B cell (primary cell): ENCODE measurements at regions not wholly inside any gene's neighbourhood (a gene's known extent, or its start where the extent isn't known, plus 50 kb on each side); places are given as distances from the start of the nearest gene placed in this dataset.

Experiments
- ATAC-seq: fragments of 200-7000 bp; cut with Tn5 transposase; one replicate; pipeline ENCODE4 v1.10.0; 2021; ENCODE audit warnings: low read depth, mild to moderate bottlenecking, moderate number of reproducible peaks, moderate library complexity
- CTCF ChIA-PET: fragments of 350-600 bp; sonication (Branson Sonifier 250); formaldehyde crosslinking; loops from one replicate; lab custom pipeline; 2021; ENCODE audit warnings: antibody characterized with exemption, inconsistent platforms; lab: Charles Lee
- POLR2A ChIA-PET: fragments of 350-600 bp; sonication (Branson Sonifier 250); formaldehyde crosslinking; loops from one replicate; lab custom pipeline; 2021; ENCODE audit warnings: antibody characterized with exemption; lab: Charles Lee
- DNase-seq: peaks from one replicate; pipeline ENCODE4 v3.0.0; 2013
- H2AFZ ChIP-seq: 2 replicates; pipeline ENCODE4 v1.6.1; 2012; ENCODE audit warnings: mild to moderate bottlenecking, low read depth, low read length; ENCODE audit not compliant: insufficient read depth, poor library complexity, severe bottlenecking
- H3K27ac ChIP-seq, 2 donors: 1 replicate in 1 of 2; 2 replicates in 1 of 2; pipeline ENCODE4 v1.5.1; 2012 to 2013; ENCODE audit warnings: low read length in 2 of 2, mild to moderate bottlenecking in 2 of 2, moderate library complexity in 1 of 2
- H3K27me3 ChIP-seq, 4 experiments: fragments of 200-600 bp in 1 of 4; sonication (generic) in 1 of 4; replicated peaks in 1 of 4; 1 replicate in 2 of 4; 2 replicates in 2 of 4; pipeline versions ENCODE4 v1.6.1 to v1.7.0; 2013 to 2016; ENCODE audit warnings: low read length in 3 of 4, mild to moderate bottlenecking in 2 of 4, mixed read lengths in 1 of 4, moderate library complexity in 1 of 4; ENCODE audit not compliant: insufficient read depth in 4 of 4, control insufficient read depth in 3 of 4; ENCODE audit errors: control extremely low read depth in 1 of 4
- H3K36me3 ChIP-seq, 2 experiments: replicated peaks in 1 of 2; 1 replicate in 1 of 2; 2 replicates in 1 of 2; pipeline versions ENCODE4 v1.6.1 to v1.7.1; 2013; ENCODE audit warnings: low read length in 1 of 2; ENCODE audit not compliant: insufficient read depth in 2 of 2, control insufficient read depth in 1 of 2; ENCODE audit errors: control extremely low read depth in 1 of 2, extremely low read depth in 1 of 2
- H3K4me1 ChIP-seq, 2 donors: fragments of 200-600 bp in 1 of 2; sonication (generic) in 1 of 2; 1 replicate in 1 of 2; 2 replicates in 1 of 2; pipeline versions ENCODE4 v1.5.1 to v1.6.1; 2013 to 2017; ENCODE audit warnings: low read length in 2 of 2; ENCODE audit not compliant: control insufficient read depth in 2 of 2, insufficient read depth in 2 of 2
- H3K4me2 ChIP-seq: replicated peaks from 2 replicates; pipeline ENCODE3; 2012; ENCODE audit warnings: mild to moderate bottlenecking, low read depth, low read length; ENCODE audit not compliant: poor library complexity, severe bottlenecking
- H3K4me3 ChIP-seq, 5 experiments: fragments of 200-600 bp in 1 of 5; sonication (generic) in 1 of 5; 1 replicate in 3 of 5; 2 replicates in 2 of 5; pipeline versions ENCODE4 v1.5.1 to v1.7.0; 2011 to 2016; ENCODE audit warnings: low read length in 4 of 5, mild to moderate bottlenecking in 4 of 5, low read depth in 2 of 5, control low read depth in 1 of 5, moderate library complexity in 1 of 5; ENCODE audit not compliant: insufficient read depth in 1 of 5; ENCODE audit errors: control extremely low read depth in 1 of 5, extremely low read depth in 1 of 5
- H3K79me2 ChIP-seq: fragments of 200-600 bp; sonication (generic); one replicate; pipeline ENCODE4 v1.6.0; 2016; ENCODE audit warnings: low read length; ENCODE audit not compliant: control insufficient read depth, insufficient read depth
- H3K9ac ChIP-seq: fragments of 200-600 bp; sonication (generic); 2 replicates; pipeline ENCODE4 v1.6.1; 2017; ENCODE audit warnings: mild to moderate bottlenecking, low read length, moderate library complexity
- H3K9me3 ChIP-seq, 3 donors: one replicate each; pipeline versions ENCODE4 v1.6.1 to v1.7.1; 2013; ENCODE audit warnings: low read length in 2 of 3; ENCODE audit not compliant: control insufficient read depth in 2 of 3, insufficient read depth in 1 of 3; ENCODE audit errors: control extremely low read depth in 1 of 3
- H4K20me1 ChIP-seq: 2 replicates; pipeline ENCODE4 v1.6.0; 2012; ENCODE audit warnings: mild to moderate bottlenecking, low read length; ENCODE audit not compliant: insufficient read depth, control insufficient read depth, poor library complexity, severe bottlenecking
- H3K27ac Mint-ChIP-seq: one replicate; pipeline ENCODE4 v1.8.0; 2021; ENCODE audit warnings: mixed read lengths
- H3K27me3 Mint-ChIP-seq: one replicate; pipeline ENCODE4 v1.8.0; 2021; ENCODE audit warnings: mixed read lengths
- H3K4me1 Mint-ChIP-seq: one replicate; pipeline ENCODE4 v1.8.0; 2021; ENCODE audit warnings: mixed read lengths
- H3K4me3 Mint-ChIP-seq: one replicate; pipeline ENCODE4 v1.8.0; 2021; ENCODE audit warnings: mixed read lengths
- H3K9me3 Mint-ChIP-seq: one replicate; pipeline ENCODE4 v1.8.0; 2022; ENCODE audit warnings: mixed read lengths; ENCODE audit not compliant: insufficient read depth
- CTCF ChIP-seq: fragments of 200-600 bp; IDR thresholded peaks from one replicate; pipeline ENCODE4 v1.8.0; 2022; ENCODE audit warnings: antibody characterized with exemption, mild to moderate bottlenecking
- EZH2 ChIP-seq: IDR thresholded peaks from 2 replicates; pipeline ENCODE4 v1.6.1; 2012; ENCODE audit warnings: borderline replicate concordance, low read depth, mild to moderate bottlenecking, moderate library complexity, low read length; ENCODE audit not compliant: insufficient read depth, poor library complexity, severe bottlenecking
- WGBS: methylation state at CpG from one replicate; pipeline ENCODE4 v1.1.5; 2013; ENCODE audit warnings: missing lambda C conversion rate; ENCODE audit not compliant: insufficient coverage; 5-methylcytosine and 5-hydroxymethylcytosine counted together
- intact Hi-C: fragments of 100-400 bp; cut with micrococcal nuclease; formaldehyde crosslinking; loops from one replicate; pipeline ENCODE4 v1.10.0; 2022

- intact Hi-C loops: no loop called here
- H3K27me3 Mint-ChIP-seq: peaks cover 26% of the 10 kb centered on the region
- POLR2A ChIA-PET: no interaction called here
- Histone ChIP-seq H3K4me1 (no peaks in the 10 kb centered on the region), H3K4me3 (no peak overlapping the region), H2AFZ (no peak overlapping the region), H3K79me2 (no peaks in the 10 kb centered on the region), H3K36me3 (no peaks in the 10 kb centered on the region), H3K27me3 (peaks cover 0 to 8% (median 0%) of the 10 kb centered on the region in 4 experiments), H3K27ac (no peak overlapping the region), H3K9me3 (no peaks in the 10 kb centered on the region), H3K4me2 (no peak overlapping the region), H3K9ac (no peak overlapping the region), H4K20me1 (no peaks in the 10 kb centered on the region)
- DNase-seq (no peak), ATAC-seq (no peak)
- WGBS: no CpG with 5 or more reads among the region's 2 CpGs
- H3K9me3 Mint-ChIP-seq: no peaks in the 10 kb centered on the region
- no peak overlapping the region for H3K27ac Mint-ChIP-seq
- H3K4me3 Mint-ChIP-seq: no peak overlapping the region
- H3K4me1 Mint-ChIP-seq: no peaks in the 10 kb centered on the region
- CTCF ChIA-PET: no interaction called here
- TF ChIP-seq EZH2 (no peak), CTCF (no peak)
Measured at GRCh38 chr4:41820473-41820872, 71.9 kb upstream of the PHOX2B start.

- intact Hi-C loops: no loop called here
- no peak overlapping the region for H3K27ac ChIP-seq
- peaks cover 0 to 1% (median 0%) of the 10 kb centered on the region in 3 donors for H3K9me3 ChIP-seq
- no peaks in the 10 kb centered on the region for H3K4me1 Mint-ChIP-seq
- ATAC-seq: no peak
- CTCF ChIA-PET: no interaction called here
- no peak overlapping the region for H3K4me3 ChIP-seq
- H3K4me1 ChIP-seq: no peaks in the 10 kb centered on the region
- no peaks in the 10 kb centered on the region for H4K20me1 ChIP-seq
- no peak overlapping the region for H3K4me2 ChIP-seq
- H3K27me3 ChIP-seq: peaks cover 0 to 8% (median 0%) of the 10 kb centered on the region in 4 experiments
- no peak overlapping the region for H3K4me3 Mint-ChIP-seq
- H3K9me3 Mint-ChIP-seq: no peaks in the 10 kb centered on the region
- no peaks in the 10 kb centered on the region for H3K36me3 ChIP-seq
- peaks cover 28% of the 10 kb centered on the region for H3K27me3 Mint-ChIP-seq
- H2AFZ ChIP-seq: no peak overlapping the region
- no peak overlapping the region for H3K9ac ChIP-seq
- POLR2A ChIA-PET: no interaction called here
- 97% methylated on average over 3 of the region's 3 CpGs for WGBS
- no peak for DNase-seq
- H3K27ac Mint-ChIP-seq: no peak overlapping the region
- TF ChIP-seq CTCF (no peak), EZH2 (no peak)
- H3K79me2 ChIP-seq: no peaks in the 10 kb centered on the region
Measured at GRCh38 chr4:41819621-41820020, 71.1 kb upstream of the PHOX2B start.
